ENCODE measurements at regions not wholly inside any gene's neighbourhood (a gene's known extent, or its start where the extent isn't known, plus 50 kb on each side); places are given as distances from the start of the nearest gene placed in this dataset.

DNA sequence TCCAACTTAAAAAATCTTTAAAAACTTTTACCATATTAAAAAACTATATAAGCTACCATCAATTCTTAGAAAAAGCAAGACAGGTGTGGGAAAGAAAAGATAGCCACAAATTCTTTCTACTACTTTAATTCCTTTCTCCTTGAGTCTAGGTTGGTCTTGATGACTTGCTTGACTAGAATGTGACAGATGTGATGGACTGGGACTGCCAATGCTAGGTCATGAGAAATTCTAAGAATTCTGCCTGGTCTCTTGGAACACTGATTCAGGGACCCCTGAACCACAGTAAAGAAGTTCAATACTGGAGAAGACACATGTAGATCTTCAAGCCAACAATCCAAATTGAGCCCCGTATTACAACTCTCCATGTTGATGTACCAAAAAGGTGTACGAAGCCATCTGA, 326.6 kb upstream of the B3GALT2 start:
- POLR2A ChIA-PET: no interaction called here
- CTCF ChIA-PET: no interaction called here

DNA sequence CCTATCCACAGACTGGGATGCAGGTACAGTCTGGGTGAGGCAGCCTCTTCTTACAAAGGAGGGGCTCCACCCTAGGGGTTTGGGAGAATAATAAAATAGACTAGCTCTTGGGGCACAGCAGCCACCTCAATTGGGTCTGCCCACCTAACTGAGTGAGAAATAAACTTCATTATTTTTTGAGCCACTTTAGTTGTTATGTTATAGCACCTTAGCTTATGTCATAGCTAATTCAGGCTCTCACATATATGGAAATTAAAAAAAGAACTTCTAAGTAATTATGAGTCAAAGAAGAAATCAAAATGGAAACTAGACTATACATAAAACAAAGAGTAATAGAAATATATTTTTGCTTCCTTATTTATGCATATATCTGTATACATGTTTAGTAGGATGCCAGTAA, 318.5 kb upstream of the B3GALT2 start:
- H3K9me3 ChIP-seq (ENCODE audit: control insufficient read depth in 1 of 2, insufficient read depth in 1 of 2, low read depth in 1 of 2, low read length in 2 of 2): no peaks in the 10 kb centered on the region
- no peak overlapping the region for H3K27ac ChIP-seq (ENCODE audit: low read depth, low read length)
- DNase-seq (ENCODE audit: low read depth, low spot score) (no peak), ATAC-seq (no peak)
- intact Hi-C loops (cut with micrococcal nuclease): no loop called here
- H2AFZ ChIP-seq (ENCODE audit: low read depth, low read length, poor library complexity, severe bottlenecking): no peak overlapping the region
- no TSS peak for BruUV-seq (replicated peaks)
- H3K27me3 ChIP-seq (ENCODE audit: insufficient read depth, low read length): no peaks in the 10 kb centered on the region
- no peaks in the 10 kb centered on the region for H3K79me2 ChIP-seq (ENCODE audit: insufficient read depth, low read length)
- ChIA-PET POLR2A (no interaction called here), CTCF (no interaction called here), RAD21 (ENCODE audit: low non-redundant PET in 1 of 2, low total read pairs in 2 of 2, uncharacterized antibody in 2 of 2, unreplicated experiment in 2 of 2) (no interaction called here)
- H3K9ac ChIP-seq (ENCODE audit: low read length): no peak overlapping the region
- H3K9me2 ChIP-seq (ENCODE audit: insufficient read depth): no peaks in the 10 kb centered on the region
- H3K36me3 ChIP-seq (ENCODE audit: control insufficient read depth in 1 of 2, insufficient read depth in 2 of 2, low read length in 2 of 2): no peaks in the 10 kb centered on the region
- H4K20me1 ChIP-seq (ENCODE audit: insufficient read depth): no peaks in the 10 kb centered on the region
- no peaks in the 10 kb centered on the region for H3K4me1 ChIP-seq (ENCODE audit: control insufficient read depth in 1 of 2, insufficient read depth in 2 of 2, low read length in 2 of 2)
- no peak overlapping the region for H3K4me2 ChIP-seq (ENCODE audit: low read length)
- H3K4me3 ChIP-seq (replicated peaks in 1 of 2; ENCODE audit: low read depth in 1 of 2, low read length in 2 of 2): no peak overlapping the region
- TF ChIP-seq POLR2AphosphoS5 (IDR thresholded peaks at IDR 0.05; ENCODE audit: low read depth, low read length) (no peak), POLR2A (IDR thresholded peaks at IDR 0.05; ENCODE audit: borderline replicate concordance, extremely low read depth, insufficient read depth, insufficient read length) (no peak), SIN3A (IDR thresholded peaks at IDR 0.05; ENCODE audit: low read depth) (no peak), JUND (IDR thresholded peaks at IDR 0.05) (no peak)
- TF ChIP-seq, protein P1, sequence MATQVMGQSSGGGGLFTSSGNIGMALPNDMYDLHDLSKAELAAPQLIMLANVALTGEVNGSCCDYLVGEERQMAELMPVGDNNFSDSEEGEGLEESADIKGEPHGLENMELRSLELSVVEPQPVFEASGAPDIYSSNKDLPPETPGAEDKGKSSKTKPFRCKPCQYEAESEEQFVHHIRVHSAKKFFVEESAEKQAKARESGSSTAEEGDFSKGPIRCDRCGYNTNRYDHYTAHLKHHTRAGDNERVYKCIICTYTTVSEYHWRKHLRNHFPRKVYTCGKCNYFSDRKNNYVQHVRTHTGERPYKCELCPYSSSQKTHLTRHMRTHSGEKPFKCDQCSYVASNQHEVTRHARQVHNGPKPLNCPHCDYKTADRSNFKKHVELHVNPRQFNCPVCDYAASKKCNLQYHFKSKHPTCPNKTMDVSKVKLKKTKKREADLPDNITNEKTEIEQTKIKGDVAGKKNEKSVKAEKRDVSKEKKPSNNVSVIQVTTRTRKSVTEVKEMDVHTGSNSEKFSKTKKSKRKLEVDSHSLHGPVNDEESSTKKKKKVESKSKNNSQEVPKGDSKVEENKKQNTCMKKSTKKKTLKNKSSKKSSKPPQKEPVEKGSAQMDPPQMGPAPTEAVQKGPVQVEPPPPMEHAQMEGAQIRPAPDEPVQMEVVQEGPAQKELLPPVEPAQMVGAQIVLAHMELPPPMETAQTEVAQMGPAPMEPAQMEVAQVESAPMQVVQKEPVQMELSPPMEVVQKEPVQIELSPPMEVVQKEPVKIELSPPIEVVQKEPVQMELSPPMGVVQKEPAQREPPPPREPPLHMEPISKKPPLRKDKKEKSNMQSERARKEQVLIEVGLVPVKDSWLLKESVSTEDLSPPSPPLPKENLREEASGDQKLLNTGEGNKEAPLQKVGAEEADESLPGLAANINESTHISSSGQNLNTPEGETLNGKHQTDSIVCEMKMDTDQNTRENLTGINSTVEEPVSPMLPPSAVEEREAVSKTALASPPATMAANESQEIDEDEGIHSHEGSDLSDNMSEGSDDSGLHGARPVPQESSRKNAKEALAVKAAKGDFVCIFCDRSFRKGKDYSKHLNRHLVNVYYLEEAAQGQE (IDR thresholded peaks at IDR 0.05; ENCODE audit: low read depth): no peak
- TF ChIP-seq, protein P2, sequence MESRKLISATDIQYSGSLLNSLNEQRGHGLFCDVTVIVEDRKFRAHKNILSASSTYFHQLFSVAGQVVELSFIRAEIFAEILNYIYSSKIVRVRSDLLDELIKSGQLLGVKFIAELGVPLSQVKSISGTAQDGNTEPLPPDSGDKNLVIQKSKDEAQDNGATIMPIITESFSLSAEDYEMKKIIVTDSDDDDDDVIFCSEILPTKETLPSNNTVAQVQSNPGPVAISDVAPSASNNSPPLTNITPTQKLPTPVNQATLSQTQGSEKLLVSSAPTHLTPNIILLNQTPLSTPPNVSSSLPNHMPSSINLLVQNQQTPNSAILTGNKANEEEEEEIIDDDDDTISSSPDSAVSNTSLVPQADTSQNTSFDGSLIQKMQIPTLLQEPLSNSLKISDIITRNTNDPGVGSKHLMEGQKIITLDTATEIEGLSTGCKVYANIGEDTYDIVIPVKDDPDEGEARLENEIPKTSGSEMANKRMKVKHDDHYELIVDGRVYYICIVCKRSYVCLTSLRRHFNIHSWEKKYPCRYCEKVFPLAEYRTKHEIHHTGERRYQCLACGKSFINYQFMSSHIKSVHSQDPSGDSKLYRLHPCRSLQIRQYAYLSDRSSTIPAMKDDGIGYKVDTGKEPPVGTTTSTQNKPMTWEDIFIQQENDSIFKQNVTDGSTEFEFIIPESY (IDR thresholded peaks at IDR 0.05; ENCODE audit: extremely low read depth, insufficient replicate concordance, low read length): no peak
- TF ChIP-seq, protein P3, sequence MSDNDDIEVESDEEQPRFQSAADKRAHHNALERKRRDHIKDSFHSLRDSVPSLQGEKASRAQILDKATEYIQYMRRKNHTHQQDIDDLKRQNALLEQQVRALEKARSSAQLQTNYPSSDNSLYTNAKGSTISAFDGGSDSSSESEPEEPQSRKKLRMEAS (IDR thresholded peaks at IDR 0.05): no peak

More for the DNA sequence above, 326.6 kb upstream of the B3GALT2 start:
- RAD21 ChIA-PET (ENCODE audit: low non-redundant PET in 1 of 2, low total read pairs in 2 of 2, uncharacterized antibody in 2 of 2, unreplicated experiment in 2 of 2): no interaction called here
- ATAC-seq (no peak), DNase-seq (ENCODE audit: low read depth, low spot score) (no peak)
- Histone ChIP-seq H3K4me1 (ENCODE audit: control insufficient read depth in 1 of 2, insufficient read depth in 2 of 2, low read length in 2 of 2) (no peaks in the 10 kb centered on the region), H3K27ac (ENCODE audit: low read depth, low read length) (no peak overlapping the region), H3K9ac (ENCODE audit: low read length) (no peak overlapping the region), H3K4me2 (ENCODE audit: low read length) (no peak overlapping the region), H4K20me1 (ENCODE audit: insufficient read depth) (no peaks in the 10 kb centered on the region), H3K27me3 (ENCODE audit: insufficient read depth, low read length) (no peaks in the 10 kb centered on the region), H3K9me3 (ENCODE audit: control insufficient read depth in 1 of 2, insufficient read depth in 1 of 2, low read depth in 1 of 2, low read length in 2 of 2) (no peaks in the 10 kb centered on the region), H3K9me2 (ENCODE audit: insufficient read depth) (no peaks in the 10 kb centered on the region), H2AFZ (ENCODE audit: low read depth, low read length, poor library complexity, severe bottlenecking) (no peak overlapping the region), H3K79me2 (ENCODE audit: insufficient read depth, low read length) (no peaks in the 10 kb centered on the region), H3K4me3 (replicated peaks in 1 of 2; ENCODE audit: low read depth in 1 of 2, low read length in 2 of 2) (no peak overlapping the region), H3K36me3 (ENCODE audit: control insufficient read depth in 1 of 2, insufficient read depth in 2 of 2, low read length in 2 of 2) (no peaks in the 10 kb centered on the region)
- no peak for TF ChIP-seq POLR2AphosphoS5 (IDR thresholded peaks at IDR 0.05; ENCODE audit: low read depth, low read length)
- TF ChIP-seq SRF (IDR thresholded peaks at IDR 0.05; ENCODE audit: low read depth): no peak
- no peak for TF ChIP-seq RAD21 (IDR thresholded peaks at IDR 0.05; ENCODE audit: low read depth)
- TF ChIP-seq ZFX (IDR thresholded peaks at IDR 0.05): no peak
- no peak for TF ChIP-seq EGR1 (IDR thresholded peaks at IDR 0.05; ENCODE audit: low read depth)
- no peak for TF ChIP-seq EZH2phosphoT487 (IDR thresholded peaks at IDR 0.05; ENCODE audit: borderline replicate concordance)
- no peak for TF ChIP-seq YY1 (IDR thresholded peaks at IDR 0.05; ENCODE audit: extremely low read depth, insufficient replicate concordance, low read depth, low read length)
- no peak for TF ChIP-seq CBX3 (IDR thresholded peaks at IDR 0.05; ENCODE audit: low read depth)
- no peak for TF ChIP-seq FOSL1 (IDR thresholded peaks at IDR 0.05; ENCODE audit: low read depth)
- TF ChIP-seq, protein P2 (IDR thresholded peaks at IDR 0.05; ENCODE audit: extremely low read depth, insufficient replicate concordance, low read length): no peak
- no peak for TF ChIP-seq SP1 (IDR thresholded peaks at IDR 0.05; ENCODE audit: low read depth)
- no peak for TF ChIP-seq SIN3A (IDR thresholded peaks at IDR 0.05; ENCODE audit: low read depth)
- intact Hi-C loops (cut with micrococcal nuclease): no loop called here
- BruUV-seq (replicated peaks): no TSS peak

Measured in HCT116 (cell line).